Keratinocyte (primary cell): ENCODE measurements at regions not wholly inside any gene's neighbourhood (a gene's known extent, or its start where the extent isn't known, plus 50 kb on each side); places are given as distances from the start of the nearest gene placed in this dataset.

ENCODE experiments used
- DNase-seq: peaks from one replicate; pipeline ENCODE4 v3.0.0-alpha.2; 2011; ENCODE audit warnings: low read depth, missing footprints, low spot score
- FAIRE-seq: peaks from 2 replicates; lab custom pipeline; 2011; peaks lifted over from hg19 to GRCh38; lab: Jason Lieb, UNC
- H2AFZ ChIP-seq: 2 replicates; pipeline ENCODE4 v1.6.0; 2012; ENCODE audit warnings: low read length, control low read depth, inconsistent platforms; ENCODE audit not compliant: control insufficient read depth
- H3K27ac ChIP-seq: 2 replicates; pipeline ENCODE4 v1.5.1; 2011; ENCODE audit warnings: low read length; ENCODE audit not compliant: control insufficient read depth, insufficient read depth
- H3K27me3 ChIP-seq: 3 replicates; pipeline ENCODE4 v1.6.0; 2011; ENCODE audit warnings: low read length; ENCODE audit not compliant: control insufficient read depth, insufficient read depth; ENCODE audit errors: extremely low read depth
- H3K36me3 ChIP-seq, 2 experiments: 2 replicates in 1 of 2; 3 replicates in 1 of 2; pipeline ENCODE4 v1.5.1; 2011; ENCODE audit warnings: low read length in 2 of 2, mild to moderate bottlenecking in 1 of 2; ENCODE audit not compliant: control insufficient read depth in 2 of 2, insufficient read depth in 2 of 2; ENCODE audit errors: extremely low read depth in 1 of 2
- H3K4me1 ChIP-seq: 3 replicates; pipeline ENCODE4 v1.5.1; 2011; ENCODE audit warnings: low read length; ENCODE audit not compliant: control insufficient read depth, insufficient read depth; ENCODE audit errors: extremely low read depth
- H3K4me2 ChIP-seq: 3 replicates; pipeline ENCODE4 v1.6.0; 2011; ENCODE audit warnings: low read depth, low read length; ENCODE audit not compliant: control insufficient read depth, insufficient read depth; ENCODE audit errors: extremely low read depth
- H3K4me3 ChIP-seq, 3 experiments: fragments of 200-600 bp in 1 of 3; sonication (generic) in 1 of 3; 2 replicates in 2 of 3; 3 replicates in 1 of 3; pipeline ENCODE4 v1.5.1; 2011 to 2016; ENCODE audit warnings: low read length in 3 of 3, mild to moderate bottlenecking in 3 of 3, control low read depth in 2 of 3, inconsistent platforms in 1 of 3, low read depth in 1 of 3, mixed read lengths in 1 of 3, mixed run types in 1 of 3, moderate library complexity in 1 of 3; ENCODE audit not compliant: control insufficient read depth in 2 of 3, insufficient read depth in 2 of 3; ENCODE audit errors: extremely low read depth in 1 of 3
- H3K79me2 ChIP-seq: 2 replicates; pipeline ENCODE4 v1.6.0; 2012; ENCODE audit warnings: low read length; ENCODE audit not compliant: control insufficient read depth, insufficient read depth
- H3K9ac ChIP-seq: 3 replicates; pipeline ENCODE4 v1.6.0; 2011; ENCODE audit warnings: low read length; ENCODE audit not compliant: control insufficient read depth, insufficient read depth; ENCODE audit errors: extremely low read depth
- H3K9me1 ChIP-seq: 3 replicates; pipeline ENCODE4 v1.6.0; 2011; ENCODE audit warnings: low read length; ENCODE audit not compliant: control insufficient read depth, insufficient read depth; ENCODE audit errors: extremely low read depth
- H3K9me3 ChIP-seq: 2 replicates; pipeline ENCODE4 v1.5.1; 2012; ENCODE audit warnings: low read depth, low read length; ENCODE audit not compliant: control insufficient read depth
- H4K20me1 ChIP-seq: 3 replicates; pipeline ENCODE4 v1.6.0; 2011; ENCODE audit warnings: low read length; ENCODE audit not compliant: control insufficient read depth, insufficient read depth; ENCODE audit errors: extremely low read depth
- EZH2 ChIP-seq: IDR thresholded peaks from one replicate; pipeline ENCODE4 v1.6.1; 2012; ENCODE audit warnings: inconsistent platforms, mild to moderate bottlenecking, low read length, moderate library complexity
- dilution Hi-C: fragments of 300-500 bp; cut with MboI; formaldehyde crosslinking; loops from one replicate; pipeline ENCODE4 v1.7.0; 2020; ENCODE audit warnings: low sequenced_read_pairs; ENCODE audit not compliant: extremely low pct_ligation_motif_present
- TF ChIP-seq, protein P1 (sequence below), 3 experiments: IDR thresholded peaks in 1 of 3; conservative IDR thresholded peaks in 1 of 3; optimal IDR thresholded peaks in 1 of 3; 2 replicates in 2 of 3; 3 replicates in 1 of 3; pipeline versions ENCODE3 to v1.5.1; 2011; ENCODE audit warnings: low read length in 3 of 3, mild to moderate bottlenecking in 3 of 3, moderate library complexity in 2 of 3, control low read depth in 1 of 3, inconsistent platforms in 1 of 3; ENCODE audit not compliant: insufficient read depth in 2 of 3; ENCODE audit errors: extremely low read depth in 1 of 3

DNA sequence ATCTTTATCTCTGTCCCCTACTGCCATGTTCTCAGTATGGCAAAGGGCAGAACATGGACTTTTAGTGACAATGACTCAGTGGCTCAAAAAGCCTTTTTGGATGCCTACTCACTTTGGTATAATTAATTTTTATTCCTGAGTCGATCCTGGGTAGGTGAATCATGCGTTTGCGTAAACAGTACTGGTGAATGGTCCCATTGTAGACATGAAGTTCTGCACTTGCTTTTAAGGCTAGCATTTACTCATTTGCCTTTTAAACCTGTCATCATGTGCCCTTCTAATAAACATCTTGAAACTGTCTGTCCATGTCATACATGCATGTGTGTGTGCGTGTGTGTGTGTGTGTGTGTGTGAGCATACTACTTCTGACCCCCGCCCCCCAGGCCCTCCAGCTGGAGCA lies 223.0 kb downstream of the AUH start:
- FAIRE-seq (no peak), DNase-seq (no peak)
- Histone ChIP-seq H3K4me1 (peaks cover 4% of the 10 kb centered on the region), H3K36me3 (no peaks in the 10 kb centered on the region), H3K9me3 (no peaks in the 10 kb centered on the region), H2AFZ (no peak overlapping the region), H3K27me3 (no peaks in the 10 kb centered on the region), H3K79me2 (no peaks in the 10 kb centered on the region), H3K9me1 (no peaks in the 10 kb centered on the region), H3K9ac (no peak overlapping the region), H3K4me2 (no peak overlapping the region), H3K4me3 (no peak overlapping the region), H4K20me1 (no peaks in the 10 kb centered on the region), H3K27ac (no peak overlapping the region)
- TF ChIP-seq EZH2, result no peak
- TF ChIP-seq, protein P1, sequence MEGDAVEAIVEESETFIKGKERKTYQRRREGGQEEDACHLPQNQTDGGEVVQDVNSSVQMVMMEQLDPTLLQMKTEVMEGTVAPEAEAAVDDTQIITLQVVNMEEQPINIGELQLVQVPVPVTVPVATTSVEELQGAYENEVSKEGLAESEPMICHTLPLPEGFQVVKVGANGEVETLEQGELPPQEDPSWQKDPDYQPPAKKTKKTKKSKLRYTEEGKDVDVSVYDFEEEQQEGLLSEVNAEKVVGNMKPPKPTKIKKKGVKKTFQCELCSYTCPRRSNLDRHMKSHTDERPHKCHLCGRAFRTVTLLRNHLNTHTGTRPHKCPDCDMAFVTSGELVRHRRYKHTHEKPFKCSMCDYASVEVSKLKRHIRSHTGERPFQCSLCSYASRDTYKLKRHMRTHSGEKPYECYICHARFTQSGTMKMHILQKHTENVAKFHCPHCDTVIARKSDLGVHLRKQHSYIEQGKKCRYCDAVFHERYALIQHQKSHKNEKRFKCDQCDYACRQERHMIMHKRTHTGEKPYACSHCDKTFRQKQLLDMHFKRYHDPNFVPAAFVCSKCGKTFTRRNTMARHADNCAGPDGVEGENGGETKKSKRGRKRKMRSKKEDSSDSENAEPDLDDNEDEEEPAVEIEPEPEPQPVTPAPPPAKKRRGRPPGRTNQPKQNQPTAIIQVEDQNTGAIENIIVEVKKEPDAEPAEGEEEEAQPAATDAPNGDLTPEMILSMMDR (optimal IDR thresholded peaks at IDR 0.05 in 1 of 3, IDR thresholded peaks at IDR 0.05 in 1 of 3, conservative IDR thresholded peaks at IDR 0.05 in 1 of 3; ENCODE audit: extremely low read depth in 1 of 3, insufficient read depth in 2 of 3, low read length in 3 of 3), result no peak
- dilution Hi-C loops, result no loop called here

DNA sequence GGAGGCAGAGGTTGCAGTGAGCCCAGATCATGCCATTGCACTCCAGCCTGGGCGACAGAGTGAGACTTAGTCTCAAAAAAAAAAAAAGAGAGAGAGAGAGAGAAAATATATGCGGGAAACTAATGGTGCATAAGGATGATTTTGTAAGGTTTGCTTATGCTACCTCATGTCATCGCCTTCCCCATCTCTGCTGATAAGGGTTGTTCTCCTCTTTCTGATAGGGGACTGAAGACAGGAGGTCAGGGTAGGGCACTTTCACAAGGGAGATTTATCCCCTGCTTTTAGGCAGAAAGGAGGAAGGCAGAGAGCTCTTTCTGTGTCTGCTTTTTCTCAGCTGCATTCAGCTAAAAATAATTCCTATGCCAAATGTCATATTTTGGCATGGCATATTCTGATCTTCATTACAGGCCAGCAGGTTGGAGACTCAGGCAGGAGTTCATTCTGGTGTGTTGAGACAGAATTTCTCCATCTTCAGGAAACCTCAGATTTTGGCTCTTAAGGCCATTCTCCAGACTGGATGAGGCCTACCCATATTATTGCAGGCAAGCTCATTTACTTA lies 220.2 kb downstream of the AUH start:
- dilution Hi-C loops, result no loop called here
- FAIRE-seq, result no peak
- Histone ChIP-seq H3K9ac (no peak overlapping the region), H3K27me3 (no peaks in the 10 kb centered on the region), H3K36me3 (no peaks in the 10 kb centered on the region), H3K9me1 (no peaks in the 10 kb centered on the region), H3K27ac (no peak overlapping the region), H3K4me1 (no peaks in the 10 kb centered on the region), H3K9me3 (no peaks in the 10 kb centered on the region), H3K79me2 (no peaks in the 10 kb centered on the region), H2AFZ (no peak overlapping the region), H3K4me2 (no peak overlapping the region), H4K20me1 (no peaks in the 10 kb centered on the region), H3K4me3 (no peak overlapping the region)
- no peak for TF ChIP-seq EZH2
- TF ChIP-seq, protein P1 (optimal IDR thresholded peaks at IDR 0.05 in 1 of 3, IDR thresholded peaks at IDR 0.05 in 1 of 3, conservative IDR thresholded peaks at IDR 0.05 in 1 of 3; ENCODE audit: extremely low read depth in 1 of 3, insufficient read depth in 2 of 3, low read length in 3 of 3), result no peak
- no peak for DNase-seq
